ACHN (cell line): ENCODE measurements at regions not wholly inside any gene's neighbourhood (a gene's known extent, or its start where the extent isn't known, plus 50 kb on each side); places are given as distances from the start of the nearest gene placed in this dataset.
"Not testable (repeated sequence)": the region's sequence is repeated elsewhere in the genome, so short reads cannot be mapped to it uniquely, and the experiment has no call there.

ENCODE experiments used
- DNase-seq: peaks from one replicate; pipeline ENCODE4 v3.0.0-alpha.2; 2015
- in situ Hi-C: cut with HindIII; loops from 2 replicates; pipeline ENCODE4 v1.10.0; 2017; ENCODE audit warnings: low sequenced_read_pairs, low pct_ligation_motif_present, low pct_unique_long_range_greater_than_20kb

DNA sequence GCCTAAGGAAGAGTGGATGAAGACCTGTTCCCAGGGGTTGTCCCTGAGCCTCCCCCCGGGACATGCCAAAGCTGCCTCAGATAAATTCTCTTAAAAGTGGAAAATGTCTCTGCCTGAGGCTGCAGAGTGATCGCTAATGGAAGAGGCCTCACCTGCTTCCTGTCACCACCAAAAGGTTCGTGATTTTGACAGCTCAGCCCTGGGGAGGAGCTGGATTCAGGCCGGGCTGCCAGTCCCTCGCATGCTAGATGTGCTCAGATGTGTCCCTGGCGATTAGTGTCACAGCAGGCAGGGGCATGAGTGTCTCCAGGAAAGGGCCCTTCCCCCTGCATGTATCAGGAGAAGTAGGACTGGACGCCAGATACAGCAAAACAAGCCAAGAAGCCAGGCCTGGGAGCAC is 626.5 kb downstream of the UQCRFS1 start:
- in situ Hi-C loops = no loop called here

DNA sequence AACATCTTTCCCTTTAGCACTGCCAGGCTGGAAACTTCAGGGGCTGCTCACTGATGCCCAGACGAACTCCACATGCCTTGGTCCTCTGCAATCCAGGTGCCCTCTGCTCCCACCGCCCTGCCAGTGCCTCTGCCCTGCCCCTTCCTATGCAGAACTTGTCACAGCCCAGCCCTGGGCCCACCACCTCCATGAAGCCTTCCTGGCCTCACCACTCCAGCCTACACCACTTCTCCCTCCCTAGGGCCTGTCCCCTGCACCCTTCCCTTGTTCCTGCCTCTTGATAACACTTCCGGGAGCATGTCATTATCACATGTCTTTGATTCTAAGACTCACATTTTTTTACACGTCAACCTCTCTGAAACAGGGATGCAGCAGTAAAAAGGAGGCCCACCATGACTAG is 627.2 kb downstream of the UQCRFS1 start:
- DNase-seq = no peak
- in situ Hi-C loops = no loop called here

More for the DNA sequence above, 626.5 kb downstream of the UQCRFS1 start:
- DNase-seq = no peak

DNA sequence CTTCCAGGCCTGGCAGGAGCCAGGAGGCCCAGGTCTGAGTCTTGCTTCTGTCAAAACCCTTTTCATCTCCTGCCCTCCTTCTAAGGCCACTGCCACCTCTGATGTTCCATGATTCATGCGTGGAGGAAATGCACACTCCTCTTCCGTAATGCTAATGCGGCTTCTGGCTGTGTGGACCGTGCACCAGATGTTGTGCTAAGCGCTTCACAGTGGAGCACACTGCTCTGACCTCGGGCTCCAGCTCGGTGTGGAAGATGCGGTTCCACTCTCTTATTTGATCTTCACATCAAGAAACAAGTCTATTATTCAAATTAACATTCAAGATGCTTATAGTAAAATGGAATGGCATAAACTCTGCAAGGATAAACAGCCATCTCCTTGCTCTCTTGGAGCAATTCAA is 629.2 kb downstream of the UQCRFS1 start:
- in situ Hi-C loops = no loop called here
- DNase-seq = no peak

DNA sequence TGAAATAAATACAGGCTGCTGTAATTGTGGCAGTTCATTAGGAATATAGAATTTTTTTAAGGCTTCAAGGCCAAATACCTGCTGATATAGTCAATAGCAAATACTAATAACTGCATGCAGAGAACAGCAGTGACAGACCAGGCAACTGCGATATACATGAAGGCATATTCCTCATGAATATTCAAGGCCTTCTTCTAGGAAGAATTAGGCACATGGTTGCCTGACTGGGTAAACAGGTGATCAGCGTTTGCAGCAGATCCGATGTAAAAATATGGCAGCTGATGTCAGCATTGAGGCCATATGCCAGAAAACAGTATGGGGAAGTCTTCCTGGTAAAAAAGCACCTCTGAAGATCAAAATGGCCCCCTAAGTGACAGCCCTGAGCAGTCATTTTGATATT is 629.7 kb downstream of the UQCRFS1 start:
- in situ Hi-C loops = no loop called here
- no peak for DNase-seq

DNA sequence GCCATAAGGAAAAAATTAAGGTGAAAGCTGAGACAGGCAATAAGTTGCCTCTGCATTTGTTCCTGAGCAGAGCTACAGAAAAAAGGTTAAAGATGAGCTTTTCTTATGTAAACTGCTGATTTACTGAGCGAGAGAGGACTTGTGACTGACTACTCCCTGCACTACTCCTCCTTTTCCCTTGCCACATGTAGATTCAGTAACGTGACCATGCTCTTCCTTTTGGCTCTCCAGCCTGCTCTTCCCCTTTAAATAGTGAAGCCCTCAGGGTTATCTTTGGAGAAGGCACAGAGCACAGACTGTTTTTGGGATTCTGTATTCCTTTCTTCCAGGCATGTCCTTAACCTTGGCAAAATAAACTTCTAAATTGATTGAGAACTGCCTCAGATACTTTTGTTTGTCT is 630.2 kb downstream of the UQCRFS1 start:
- in situ Hi-C loops = no loop called here
- no peak for DNase-seq

DNA sequence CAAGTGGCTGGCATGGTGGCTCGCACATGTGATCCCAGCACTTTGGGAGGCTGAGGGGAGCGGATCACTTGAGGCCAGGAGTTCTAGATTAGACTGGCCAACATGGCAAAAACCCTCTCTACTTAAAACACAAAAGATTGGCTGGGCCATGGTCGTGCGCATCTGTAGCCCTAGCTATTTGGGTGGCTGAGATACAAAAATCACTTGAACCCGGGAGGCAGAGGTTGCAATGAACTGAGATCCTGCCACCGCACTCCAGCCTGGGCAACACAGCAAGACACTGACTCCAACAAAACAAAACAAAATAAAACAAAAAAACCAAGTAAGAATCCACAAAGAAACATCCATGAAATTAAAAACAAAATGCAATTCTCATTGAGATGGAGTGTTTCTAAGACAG is 630.6 kb downstream of the UQCRFS1 start:
- in situ Hi-C loops = no loop called here
- no peak for DNase-seq

DNA sequence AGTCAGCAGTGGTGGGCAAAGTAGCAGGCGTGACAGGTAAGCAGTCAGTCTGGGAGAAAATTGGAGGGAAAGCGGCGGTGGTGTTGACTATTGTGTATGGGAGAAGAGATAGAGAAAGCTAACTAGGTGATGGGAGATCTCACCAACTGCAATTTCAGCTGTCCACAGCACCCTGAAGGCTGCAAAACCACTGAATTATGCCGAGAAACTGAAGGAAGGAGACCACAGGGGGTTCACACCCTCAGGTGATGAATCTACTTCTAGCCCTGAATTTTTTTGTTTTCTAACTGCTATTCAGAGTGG is 631.5 kb downstream of the UQCRFS1 start:
- in situ Hi-C loops = no loop called here
- DNase-seq = no peak

DNA sequence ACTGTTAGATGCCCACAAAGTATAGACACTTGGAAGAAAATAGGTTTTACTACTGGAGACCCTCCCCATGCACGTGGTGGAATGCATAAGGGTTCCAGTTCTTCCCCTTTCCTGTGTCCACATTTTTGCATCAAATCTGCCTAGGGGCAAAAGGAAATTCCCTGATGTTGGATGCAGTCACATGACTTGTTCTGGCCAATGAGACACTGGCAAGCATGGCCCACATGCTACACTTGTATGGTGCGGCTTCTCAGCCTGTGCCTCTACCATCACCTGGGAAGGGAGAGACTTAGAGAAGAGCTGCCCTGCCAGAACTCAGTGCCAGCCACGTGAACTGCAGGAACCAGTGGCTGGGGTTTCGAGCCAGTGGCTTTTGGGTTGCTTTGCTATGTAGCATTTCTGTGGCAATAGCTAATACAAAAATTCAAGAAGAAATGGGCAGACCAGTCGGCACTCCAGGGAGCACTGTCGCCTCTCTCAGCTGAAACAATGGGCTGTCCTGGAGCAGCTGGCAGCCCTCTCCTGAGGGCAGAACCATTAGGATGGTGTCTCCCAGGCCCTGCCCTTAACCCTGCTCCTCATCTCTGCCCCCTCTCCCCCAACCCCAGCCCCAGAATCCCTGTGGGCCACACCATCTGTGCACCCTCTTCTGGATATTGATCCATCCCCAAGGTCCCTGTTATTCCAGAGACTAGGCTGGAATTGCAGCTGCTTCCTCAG is 634.0 kb downstream of the UQCRFS1 start:
- in situ Hi-C loops = no loop called here

DNA sequence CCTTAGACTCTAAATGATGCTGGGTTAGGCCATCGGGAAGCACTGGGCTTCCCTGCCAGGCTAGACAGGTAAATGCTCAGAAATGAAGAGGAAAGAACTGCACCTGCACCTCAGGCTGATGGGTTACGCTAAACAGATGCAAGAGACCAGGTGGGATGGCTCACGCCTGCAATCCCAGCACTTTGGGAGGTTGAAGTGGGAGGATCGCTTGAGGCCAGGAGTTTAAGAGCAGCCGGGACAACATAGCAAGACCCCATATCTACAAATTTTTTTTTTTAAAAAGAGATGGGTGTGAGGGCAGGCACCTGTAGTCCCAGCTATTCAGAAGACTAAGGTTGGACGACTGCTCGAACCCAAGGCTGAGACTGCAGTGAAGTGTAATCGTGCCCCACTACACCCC is 634.7 kb downstream of the UQCRFS1 start:
- in situ Hi-C loops = no loop called here
- DNase-seq = no peak

More for the DNA sequence above, 634.0 kb downstream of the UQCRFS1 start:
- no peak for DNase-seq

DNA sequence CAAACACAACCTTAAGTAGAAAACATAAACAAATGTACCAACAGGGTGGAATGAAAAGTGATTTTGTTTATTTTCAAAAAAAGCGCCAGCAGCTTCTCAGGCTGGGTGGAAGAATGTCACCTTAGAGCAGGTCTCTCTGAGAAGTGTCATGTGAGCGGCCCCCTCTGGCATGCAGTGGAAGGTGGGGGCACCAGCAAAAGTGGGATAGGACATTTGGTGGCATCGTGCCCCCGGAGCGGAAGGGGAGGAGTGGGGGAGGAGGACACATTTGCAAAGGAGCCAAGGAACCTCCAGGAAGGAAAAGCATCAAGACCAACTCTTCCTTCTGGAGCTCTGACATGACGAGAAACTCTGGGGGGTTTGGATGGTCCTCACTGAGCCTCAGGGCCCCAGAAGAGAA is 635.3 kb downstream of the UQCRFS1 start:
- in situ Hi-C loops = no loop called here

DNA sequence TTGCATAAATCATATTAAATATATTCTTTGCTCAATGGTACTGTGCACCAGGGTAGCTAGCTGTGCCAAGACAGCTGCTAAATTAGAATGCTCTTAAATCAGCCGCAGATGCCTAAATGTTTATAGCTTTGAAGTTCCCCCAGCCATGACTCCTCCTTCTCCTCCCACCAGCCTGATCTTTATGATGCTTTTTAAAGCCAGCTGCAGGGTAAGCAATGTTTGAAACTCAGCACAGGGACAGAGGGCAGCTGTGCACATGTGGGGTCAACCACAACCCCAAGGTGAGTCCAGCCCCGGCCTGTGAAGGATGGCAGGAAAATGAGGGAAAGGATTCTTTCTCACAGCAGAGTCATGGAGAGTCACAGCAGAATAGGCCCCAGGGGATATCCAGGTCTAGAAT is 635.7 kb downstream of the UQCRFS1 start:
- in situ Hi-C loops = no loop called here
- no peak for DNase-seq

More for the DNA sequence above, 635.3 kb downstream of the UQCRFS1 start:
- DNase-seq = no peak

DNA sequence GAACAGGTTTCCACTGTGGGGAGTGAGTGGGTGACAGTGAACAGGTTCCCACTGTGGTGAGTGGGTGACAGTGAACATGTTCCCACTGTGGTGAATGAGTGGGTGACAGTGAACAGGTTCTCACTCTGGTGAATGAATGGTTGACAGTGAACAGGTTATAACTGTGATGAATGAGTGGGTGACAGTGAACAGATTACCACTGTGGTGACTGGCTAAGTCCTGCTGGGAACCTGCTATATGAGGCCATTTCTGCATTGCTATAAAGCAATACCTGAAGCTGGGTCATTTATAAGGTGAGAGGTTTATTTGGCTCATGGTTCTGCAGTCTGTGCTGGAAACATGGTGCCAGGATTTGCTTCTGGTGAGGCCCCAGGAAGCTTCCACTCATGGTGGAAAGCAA is 637.1 kb downstream of the UQCRFS1 start:
- in situ Hi-C loops = no loop called here
- DNase-seq = no peak

DNA sequence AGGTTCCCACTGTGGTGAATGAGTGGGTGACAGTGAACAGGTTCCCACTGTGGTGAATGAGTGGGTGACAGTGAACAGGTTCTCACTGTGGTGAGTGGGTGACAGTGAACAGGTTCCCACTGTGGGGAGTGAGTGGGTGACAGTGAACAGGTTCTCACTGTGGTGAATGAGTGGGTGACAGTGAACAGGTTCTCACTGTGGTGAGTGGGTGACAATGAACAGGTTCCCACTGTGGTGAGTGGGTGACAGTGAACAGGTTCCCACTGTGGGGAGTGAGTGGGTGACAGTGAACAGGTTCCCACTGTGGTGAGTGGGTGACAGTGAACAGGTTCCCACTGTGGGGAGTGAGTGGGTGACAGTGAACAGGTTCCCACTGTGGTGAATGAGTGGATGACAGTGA is 637.6 kb downstream of the UQCRFS1 start:
- DNase-seq, in situ Hi-C loops: not testable (repeated sequence)

DNA sequence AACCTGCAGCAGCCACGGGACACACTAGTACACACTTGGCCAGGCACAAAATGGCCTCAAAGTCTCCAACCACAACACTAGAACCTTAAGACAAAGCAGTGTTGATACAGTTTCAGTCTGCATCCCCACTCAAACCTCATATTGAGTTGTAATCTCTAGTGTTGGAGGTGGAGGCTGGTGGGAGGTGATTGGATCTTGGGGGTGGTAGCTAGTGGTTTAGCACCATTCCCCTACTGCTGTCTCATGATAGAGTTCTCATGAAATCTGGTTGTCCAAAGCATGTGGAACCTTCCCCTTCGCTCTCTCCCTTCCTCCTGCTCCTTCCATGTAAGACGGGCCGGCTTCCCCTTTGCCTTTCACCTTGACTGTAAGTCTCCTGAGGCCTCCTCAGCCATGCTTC is 638.7 kb downstream of the UQCRFS1 start:
- no peak for DNase-seq
- in situ Hi-C loops = no loop called here

DNA sequence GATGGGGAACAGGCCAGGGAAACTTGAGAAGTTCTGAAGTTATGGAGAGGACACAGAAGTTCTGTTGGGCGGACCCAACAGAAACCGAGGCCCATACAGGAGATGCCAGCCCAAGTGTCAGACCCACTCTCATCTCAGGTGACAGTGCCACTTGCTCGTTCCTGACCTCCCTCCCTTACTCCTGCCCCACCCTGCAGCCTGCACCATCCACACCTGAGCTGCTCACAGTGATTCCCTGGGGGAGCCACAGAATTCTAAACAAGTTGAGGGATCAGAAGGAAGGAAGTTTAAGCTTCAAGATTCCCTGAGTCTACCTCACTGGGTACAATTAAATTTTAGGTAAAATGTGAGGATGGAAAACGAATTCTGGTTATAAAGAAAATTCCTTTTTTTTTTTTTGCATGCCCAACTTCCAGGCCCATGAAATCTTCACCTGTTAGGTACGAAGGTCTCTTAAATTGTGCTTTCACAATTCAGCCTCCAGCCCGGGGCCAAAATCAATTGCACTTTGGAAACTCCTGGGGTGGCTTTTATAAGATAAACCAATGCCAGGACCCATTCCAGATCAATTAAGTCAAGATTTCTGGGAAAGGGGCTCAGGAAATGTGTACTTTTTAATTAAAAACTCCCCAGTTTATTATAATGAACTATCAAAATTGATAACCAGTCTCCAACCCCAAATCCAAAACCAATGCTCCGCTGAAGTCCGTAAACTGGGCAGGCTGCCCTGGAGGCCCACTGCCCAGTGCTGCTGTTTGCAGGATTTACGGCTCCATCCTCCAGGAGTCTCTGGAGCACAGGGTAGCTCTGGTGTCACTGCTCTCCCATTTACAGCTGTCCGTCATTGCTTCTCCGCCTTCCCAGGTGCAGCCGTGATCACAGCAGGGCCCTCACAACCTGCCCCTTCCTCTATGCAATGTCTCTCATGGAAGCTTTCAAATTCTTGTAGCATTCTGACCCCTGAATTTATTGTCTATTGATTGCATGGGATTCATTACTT is 643.5 kb downstream of the UQCRFS1 start:
- DNase-seq = no peak
- in situ Hi-C loops = no loop called here

DNA sequence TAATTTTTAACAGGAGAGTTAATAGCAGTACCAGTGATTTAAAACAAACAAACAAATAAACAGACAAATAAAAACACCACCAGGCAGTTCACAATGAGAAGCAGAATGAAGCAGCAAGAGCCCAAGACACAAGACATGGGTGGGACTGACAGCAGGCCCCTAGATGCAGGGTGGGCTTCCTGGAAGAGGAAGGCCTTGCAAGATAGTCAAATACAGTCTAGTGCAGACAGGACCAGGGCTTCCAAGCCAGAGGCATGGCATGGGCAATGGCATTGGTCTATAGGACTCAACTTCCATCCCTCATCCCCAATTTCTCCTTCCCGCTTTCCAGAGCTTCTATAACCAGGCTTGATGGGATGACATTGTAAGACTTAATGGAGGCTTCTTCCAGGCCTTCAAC is 645.1 kb downstream of the UQCRFS1 start:
- in situ Hi-C loops = no loop called here
- no peak for DNase-seq

DNA sequence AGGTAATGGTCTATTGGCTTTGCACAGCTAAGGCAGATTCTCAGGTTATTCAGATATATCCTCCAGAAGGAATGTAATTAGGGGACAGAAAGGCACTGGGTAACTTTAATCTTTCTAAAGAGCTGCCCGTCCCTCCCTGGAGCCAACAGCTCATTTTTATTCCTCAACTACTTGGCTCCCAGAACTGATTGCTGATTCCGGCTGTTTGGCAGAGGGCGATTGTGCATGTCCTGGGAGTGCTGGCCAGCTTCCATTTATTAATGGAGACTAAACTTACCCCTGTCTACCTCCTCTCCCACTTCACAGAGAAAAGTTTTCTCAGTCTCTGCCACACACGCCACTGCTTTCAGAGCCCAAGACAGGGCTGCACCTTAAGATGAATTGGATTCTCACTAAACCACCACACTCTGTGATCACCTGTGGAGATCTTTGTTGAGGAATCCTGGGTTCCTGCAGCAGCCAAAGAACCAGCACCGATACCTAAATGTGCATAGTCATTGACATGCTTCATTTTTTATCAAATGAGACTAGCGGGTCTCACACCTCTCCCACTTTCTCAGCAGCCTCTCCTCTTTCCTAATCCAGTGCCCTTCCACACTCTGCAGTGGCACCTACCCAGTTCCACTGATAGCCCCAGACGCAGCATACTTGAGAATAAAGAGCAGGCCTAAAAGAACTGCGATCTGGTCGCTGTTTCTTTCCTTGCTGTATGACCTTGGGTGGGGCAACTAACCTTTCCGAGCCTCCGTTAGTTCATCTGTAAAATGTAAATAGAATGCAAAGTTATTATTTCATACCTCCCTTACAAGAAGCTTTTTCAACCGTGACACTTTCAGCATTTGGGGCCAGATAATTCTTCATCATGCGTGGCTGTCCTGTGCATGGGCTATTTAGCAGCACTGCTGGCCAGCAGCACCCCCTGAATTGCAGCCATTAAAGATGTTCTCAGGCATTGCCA is 648.7 kb downstream of the UQCRFS1 start:
- in situ Hi-C loops = no loop called here
- DNase-seq = no peak

DNA sequence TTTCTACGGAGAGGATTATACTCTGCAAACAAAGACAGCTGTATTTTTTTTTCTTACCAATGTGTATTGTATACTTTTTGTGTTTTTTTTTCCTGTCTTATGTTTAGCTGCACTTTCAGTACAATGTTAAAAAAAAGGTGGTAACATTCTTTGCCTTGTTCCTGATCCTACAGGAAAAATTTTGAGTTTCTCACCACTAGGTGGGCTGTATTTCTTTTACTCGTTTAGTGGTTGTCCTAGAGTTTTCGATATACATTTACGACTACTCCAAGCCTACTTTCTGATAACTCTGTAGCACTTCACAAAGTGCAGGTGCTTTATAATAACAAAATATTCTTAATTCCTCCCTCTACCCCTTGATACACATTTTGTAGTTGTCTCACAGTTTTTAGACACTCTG is 652.2 kb downstream of the UQCRFS1 start:
- no peak for DNase-seq
- in situ Hi-C loops = no loop called here

DNA sequence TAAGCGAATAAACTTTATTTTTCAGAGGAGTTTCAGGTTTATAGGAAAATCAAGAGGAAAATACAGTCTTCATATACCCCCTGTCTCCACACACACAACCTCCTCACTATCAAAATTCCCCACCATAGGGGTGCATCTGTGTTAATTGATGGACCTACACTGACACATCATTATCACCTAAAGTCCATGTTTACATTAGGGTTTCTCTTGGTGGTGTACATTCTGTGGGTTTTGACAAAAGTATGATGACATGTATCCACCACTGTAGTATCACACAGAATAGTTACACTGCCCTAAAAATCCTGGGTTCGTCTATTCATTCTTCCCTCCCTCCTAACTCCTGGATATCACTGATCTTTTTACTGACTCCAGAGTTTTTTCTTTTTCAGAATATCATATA is 654.2 kb downstream of the UQCRFS1 start:
- in situ Hi-C loops = no loop called here

More for the DNA sequence above, 654.2 kb downstream of the UQCRFS1 start:
- no peak for DNase-seq
